ENCODE measurements at regions not wholly inside any gene's neighbourhood (a gene's known extent, or its start where the extent isn't known, plus 50 kb on each side); places are given as distances from the start of the nearest gene placed in this dataset.

DNA sequence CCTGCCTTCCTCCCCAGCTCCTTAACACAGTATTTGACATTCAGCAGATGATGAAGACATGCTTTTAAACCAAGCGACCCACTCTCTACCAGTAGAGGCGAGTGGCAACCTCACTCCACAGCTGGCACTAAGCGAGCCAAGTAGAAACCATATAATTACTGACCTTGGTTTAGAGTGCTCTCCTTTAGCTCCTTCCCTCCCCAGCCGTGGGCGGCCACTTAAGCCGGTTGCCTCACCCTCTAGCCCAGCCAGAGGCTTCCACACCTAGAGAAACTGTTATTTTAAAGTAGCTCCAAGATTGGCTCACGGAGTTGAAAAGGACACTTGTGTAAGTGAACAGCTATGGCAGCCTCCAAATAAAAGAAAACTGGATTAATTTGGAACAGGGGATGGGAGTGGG is 109.1 kb upstream of the CRHR1 start:
- H3K27ac ChIP-seq = no peak overlapping the region
- H3K27me3 ChIP-seq (replicated peaks; ENCODE audit: insufficient read depth) = no peaks in the 10 kb centered on the region
- TF ChIP-seq POLR2A (IDR thresholded peaks at IDR 0.05) (no peak), POLR2AphosphoS5 (IDR thresholded peaks at IDR 0.05) (no peak)
- TF ChIP-seq, protein P1, sequence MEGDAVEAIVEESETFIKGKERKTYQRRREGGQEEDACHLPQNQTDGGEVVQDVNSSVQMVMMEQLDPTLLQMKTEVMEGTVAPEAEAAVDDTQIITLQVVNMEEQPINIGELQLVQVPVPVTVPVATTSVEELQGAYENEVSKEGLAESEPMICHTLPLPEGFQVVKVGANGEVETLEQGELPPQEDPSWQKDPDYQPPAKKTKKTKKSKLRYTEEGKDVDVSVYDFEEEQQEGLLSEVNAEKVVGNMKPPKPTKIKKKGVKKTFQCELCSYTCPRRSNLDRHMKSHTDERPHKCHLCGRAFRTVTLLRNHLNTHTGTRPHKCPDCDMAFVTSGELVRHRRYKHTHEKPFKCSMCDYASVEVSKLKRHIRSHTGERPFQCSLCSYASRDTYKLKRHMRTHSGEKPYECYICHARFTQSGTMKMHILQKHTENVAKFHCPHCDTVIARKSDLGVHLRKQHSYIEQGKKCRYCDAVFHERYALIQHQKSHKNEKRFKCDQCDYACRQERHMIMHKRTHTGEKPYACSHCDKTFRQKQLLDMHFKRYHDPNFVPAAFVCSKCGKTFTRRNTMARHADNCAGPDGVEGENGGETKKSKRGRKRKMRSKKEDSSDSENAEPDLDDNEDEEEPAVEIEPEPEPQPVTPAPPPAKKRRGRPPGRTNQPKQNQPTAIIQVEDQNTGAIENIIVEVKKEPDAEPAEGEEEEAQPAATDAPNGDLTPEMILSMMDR (IDR thresholded peaks at IDR 0.05) = no peak
- intact Hi-C loops (cut with DNase I) = no loop called here
- 78% methylated on average over 7 of the region's 7 CpGs for WGBS
- no peaks in the 10 kb centered on the region for H3K36me3 ChIP-seq
- no peaks in the 10 kb centered on the region for H3K4me1 ChIP-seq (replicated peaks)
- H3K4me3 ChIP-seq = no peak overlapping the region
- H3K9me3 ChIP-seq = no peaks in the 10 kb centered on the region
- no peak for DNase-seq (ENCODE audit: low spot score)

DNA sequence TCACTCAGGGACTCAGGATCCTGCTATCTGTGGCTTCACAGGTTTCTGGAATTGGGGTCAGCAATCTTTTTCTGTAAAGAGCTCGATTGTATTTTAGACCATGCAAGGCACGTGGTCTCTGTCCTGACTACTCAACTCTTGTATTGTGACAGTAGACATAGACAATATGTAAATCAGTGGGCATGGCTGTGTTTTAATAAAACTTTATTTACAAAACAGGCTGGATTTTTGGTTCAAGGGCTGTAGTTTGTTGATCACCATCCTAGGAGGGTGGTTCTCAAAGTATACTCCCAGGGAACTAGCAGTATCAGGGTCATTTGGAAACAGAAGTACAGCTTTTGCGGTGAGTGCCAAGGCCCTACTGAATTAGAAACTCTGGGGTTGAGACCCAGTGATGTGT is 108.2 kb upstream of the CRHR1 start:
- Histone ChIP-seq H3K27ac (no peak overlapping the region), H3K9me3 (no peaks in the 10 kb centered on the region), H3K36me3 (no peaks in the 10 kb centered on the region), H3K4me3 (no peak overlapping the region), H3K27me3 (replicated peaks; ENCODE audit: insufficient read depth) (no peaks in the 10 kb centered on the region), H3K4me1 (replicated peaks) (no peaks in the 10 kb centered on the region)
- 88% methylated on average over 3 of the region's 3 CpGs for WGBS
- intact Hi-C loops (cut with DNase I) = no loop called here
- no peak for DNase-seq (ENCODE audit: low spot score)
- TF ChIP-seq, protein P1 (IDR thresholded peaks at IDR 0.05) = no peak
- TF ChIP-seq POLR2A (IDR thresholded peaks at IDR 0.05) (no peak), POLR2AphosphoS5 (IDR thresholded peaks at IDR 0.05) (no peak)

DNA sequence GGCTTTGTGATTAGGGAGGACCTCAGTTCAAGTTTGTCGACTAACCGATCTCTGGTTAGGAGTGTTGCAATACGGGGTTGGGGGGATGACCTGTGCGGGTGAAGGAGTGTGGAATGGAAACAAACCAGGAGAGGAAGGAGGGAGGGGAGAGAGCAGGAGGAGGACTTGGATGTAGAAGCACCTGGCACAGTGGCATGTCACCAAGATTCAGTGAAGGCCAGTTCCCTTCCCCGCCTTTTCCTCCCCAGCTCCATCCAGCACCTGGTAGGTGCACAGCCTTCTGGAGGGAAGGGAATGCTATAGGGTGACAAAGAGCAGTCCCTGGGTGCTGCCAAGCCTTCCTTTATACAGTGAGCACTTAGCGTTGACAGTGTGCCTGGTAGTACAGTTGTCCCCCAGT is 107.4 kb upstream of the CRHR1 start:
- Histone ChIP-seq H3K36me3 (no peaks in the 10 kb centered on the region), H3K9me3 (no peaks in the 10 kb centered on the region), H3K4me3 (no peak overlapping the region), H3K27ac (no peak overlapping the region), H3K4me1 (replicated peaks) (no peaks in the 10 kb centered on the region), H3K27me3 (replicated peaks; ENCODE audit: insufficient read depth) (no peaks in the 10 kb centered on the region)
- no peak for DNase-seq (ENCODE audit: low spot score)
- TF ChIP-seq, protein P1 (IDR thresholded peaks at IDR 0.05) = no peak
- TF ChIP-seq POLR2A (IDR thresholded peaks at IDR 0.05) = no peak
- TF ChIP-seq POLR2AphosphoS5 (IDR thresholded peaks at IDR 0.05) = no peak
- intact Hi-C loops (cut with DNase I) = no loop called here
- 70% methylated on average over 6 of the region's 6 CpGs for WGBS

DNA sequence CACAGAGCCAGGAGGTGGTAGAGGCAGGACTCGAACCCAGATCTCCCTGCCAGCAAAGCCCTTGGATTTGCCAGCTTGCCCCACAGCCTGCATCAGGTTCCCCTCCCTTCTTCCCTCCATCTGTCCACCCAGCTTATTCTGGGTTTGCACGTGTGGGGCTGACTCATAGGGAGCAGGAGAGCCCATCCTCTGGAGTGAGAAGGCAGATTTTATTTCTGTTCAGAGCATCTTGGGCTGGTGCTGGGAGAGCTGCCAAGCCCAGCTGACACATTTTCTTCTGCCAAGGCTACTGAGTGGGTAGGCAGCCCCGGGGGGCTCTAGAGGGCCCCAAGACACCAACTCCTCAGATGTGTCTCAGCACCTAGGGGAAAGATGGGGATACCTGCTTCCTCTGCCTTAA is 106.3 kb upstream of the CRHR1 start:
- TF ChIP-seq POLR2A (IDR thresholded peaks at IDR 0.05) (no peak), POLR2AphosphoS5 (IDR thresholded peaks at IDR 0.05) (no peak)
- TF ChIP-seq, protein P1 (IDR thresholded peaks at IDR 0.05) = no peak
- Histone ChIP-seq H3K27me3 (replicated peaks; ENCODE audit: insufficient read depth) (no peaks in the 10 kb centered on the region), H3K36me3 (no peaks in the 10 kb centered on the region), H3K4me1 (replicated peaks) (no peaks in the 10 kb centered on the region), H3K9me3 (no peaks in the 10 kb centered on the region), H3K4me3 (no peak overlapping the region), H3K27ac (no peak overlapping the region)
- WGBS = 45% methylated on average over 3 of the region's 3 CpGs
- intact Hi-C loops (cut with DNase I) = no loop called here
- no peak for DNase-seq (ENCODE audit: low spot score)

DNA sequence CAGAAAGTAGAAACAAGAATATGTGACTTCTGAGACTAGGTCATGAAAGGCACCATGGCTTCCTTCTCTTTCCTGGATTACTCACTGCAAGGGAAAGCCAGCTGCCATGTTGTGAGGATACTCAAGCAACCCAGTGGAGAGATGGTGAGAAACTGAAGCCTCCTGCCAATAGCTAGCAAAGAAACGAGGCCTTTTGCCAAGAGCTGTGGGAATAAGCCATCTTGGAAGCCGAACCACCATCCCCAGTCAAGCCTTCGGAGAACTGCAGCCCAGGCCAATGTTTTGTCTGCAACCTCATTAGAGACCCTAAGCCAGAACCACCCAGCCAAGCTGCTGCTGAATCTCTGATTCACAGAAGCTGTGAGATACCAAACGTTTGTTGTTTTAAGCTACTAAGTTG is 104.7 kb upstream of the CRHR1 start:
- TF ChIP-seq POLR2A (IDR thresholded peaks at IDR 0.05) (no peak), POLR2AphosphoS5 (IDR thresholded peaks at IDR 0.05) (no peak)
- TF ChIP-seq, protein P1 (IDR thresholded peaks at IDR 0.05) = no peak
- H3K4me3 ChIP-seq = no peak overlapping the region
- H3K27me3 ChIP-seq (replicated peaks; ENCODE audit: insufficient read depth) = no peaks in the 10 kb centered on the region
- H3K4me1 ChIP-seq (replicated peaks) = no peaks in the 10 kb centered on the region
- H3K36me3 ChIP-seq = no peaks in the 10 kb centered on the region
- WGBS = 92% methylated on average over 4 of the region's 4 CpGs
- intact Hi-C loops (cut with DNase I) = no loop called here
- H3K9me3 ChIP-seq = no peaks in the 10 kb centered on the region
- DNase-seq (ENCODE audit: low spot score) = no peak
- no peak overlapping the region for H3K27ac ChIP-seq
